NCI-H69 (cell line): ENCODE measurements at regions not wholly inside any gene's neighbourhood (a gene's known extent, or its start where the extent isn't known, plus 50 kb on each side); places are given as distances from the start of the nearest gene placed in this dataset.
"Not testable (repeated sequence)": the region's sequence is repeated elsewhere in the genome, so short reads cannot be mapped to it uniquely, and the experiment has no call there.

Experiments used
- DNase-seq: peaks from one replicate; lab custom pipeline; 2025; lab: John Stamatoyannopoulos, UW

DNA sequence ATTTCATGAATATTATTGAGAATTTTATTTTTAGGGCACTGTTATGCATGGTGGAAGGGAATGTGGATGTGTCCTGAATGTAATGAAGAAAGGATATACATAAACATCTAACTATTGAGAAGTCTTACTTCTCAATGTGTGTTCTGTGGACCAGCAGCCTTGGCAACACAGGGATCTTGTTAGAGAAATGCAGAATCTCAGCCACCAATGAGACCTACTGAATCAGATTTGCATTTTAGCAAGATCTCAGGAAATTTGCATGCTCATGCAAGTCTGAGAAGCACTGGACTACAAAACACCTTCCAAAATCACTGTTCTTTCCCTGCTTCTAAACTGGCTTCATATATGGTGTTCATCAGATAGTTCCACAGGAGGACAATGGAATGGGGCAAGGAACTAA lies 139.7 kb upstream of the WDFY3 start:
- DNase-seq = no peak

- DNase-seq = no peak
These were observed 140.4 kb upstream of the WDFY3 start for GRCh38 chr4:85106805-85107336.

DNA sequence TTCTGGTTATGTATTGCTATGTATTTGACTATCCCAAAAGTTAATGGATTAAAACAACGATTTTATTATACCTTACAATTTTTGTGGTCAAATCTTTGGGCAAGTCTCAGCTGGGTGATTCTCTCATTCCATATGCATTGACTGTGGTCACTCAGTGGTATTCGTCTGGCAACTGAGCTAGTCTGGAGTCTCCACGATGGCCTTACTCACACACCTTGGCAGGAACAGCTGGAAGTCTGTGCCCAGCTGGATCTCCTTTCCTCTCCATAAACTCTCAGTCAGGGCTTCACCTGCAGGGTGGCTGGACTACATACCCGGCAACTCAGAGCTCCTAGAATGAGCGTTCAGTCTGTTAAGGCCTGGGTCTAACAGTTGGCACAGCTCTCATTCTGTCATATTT lies 141.1 kb upstream of the WDFY3 start:
- DNase-seq = no peak

DNA sequence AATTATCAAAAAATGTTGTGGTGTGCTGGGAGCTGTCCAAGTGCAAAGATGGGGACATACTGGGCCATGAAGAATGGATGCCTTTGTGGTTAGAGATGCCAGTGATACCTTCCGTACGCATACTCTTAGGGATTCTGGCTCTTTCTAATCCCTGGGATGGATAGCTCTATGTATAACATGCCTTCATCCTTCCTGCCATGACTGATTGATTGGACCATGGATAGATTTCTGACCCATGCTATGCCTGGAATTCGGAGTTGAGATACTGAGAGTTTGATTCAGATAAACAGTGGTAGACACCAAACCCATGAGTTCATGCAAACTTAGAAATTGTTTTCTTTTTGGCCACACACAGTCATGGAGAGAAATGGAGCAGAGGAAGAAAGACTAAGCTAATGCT lies 147.2 kb upstream of the WDFY3 start:
- no peak for DNase-seq

GRCh38 chr4:85114526-85114925 lies 148.0 kb upstream of the WDFY3 start:
- no peak for DNase-seq

GRCh38 chr4:85116008-85116407 lies 149.5 kb upstream of the WDFY3 start:
- DNase-seq = no peak

GRCh38 chr4:85125688-85126087 lies 159.2 kb upstream of the WDFY3 start:
- no peak for DNase-seq

GRCh38 chr4:85126991-85127591 lies 160.6 kb upstream of the WDFY3 start:
- DNase-seq = no peak

DNA sequence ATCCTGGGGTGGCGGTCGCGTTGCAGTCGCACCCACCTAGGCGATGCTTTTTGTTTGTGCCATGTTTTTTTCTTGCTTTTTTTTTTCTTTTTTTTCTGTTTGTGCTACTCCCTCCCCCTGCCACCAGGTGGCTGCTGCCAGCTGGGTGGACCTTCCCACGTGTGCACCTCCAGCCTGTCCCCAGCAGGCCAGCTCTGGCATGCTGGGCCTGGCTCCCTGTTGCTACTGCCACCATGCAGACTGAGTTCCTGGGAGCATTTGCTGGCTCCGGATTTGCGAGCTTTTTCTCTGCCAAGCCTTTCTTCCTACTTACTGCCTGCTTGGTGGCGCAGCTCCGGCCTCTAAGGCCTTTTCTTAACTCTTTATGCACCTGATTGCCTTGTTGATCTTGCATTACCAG lies 161.2 kb upstream of the WDFY3 start:
- DNase-seq = peak; percentile 11

DNA sequence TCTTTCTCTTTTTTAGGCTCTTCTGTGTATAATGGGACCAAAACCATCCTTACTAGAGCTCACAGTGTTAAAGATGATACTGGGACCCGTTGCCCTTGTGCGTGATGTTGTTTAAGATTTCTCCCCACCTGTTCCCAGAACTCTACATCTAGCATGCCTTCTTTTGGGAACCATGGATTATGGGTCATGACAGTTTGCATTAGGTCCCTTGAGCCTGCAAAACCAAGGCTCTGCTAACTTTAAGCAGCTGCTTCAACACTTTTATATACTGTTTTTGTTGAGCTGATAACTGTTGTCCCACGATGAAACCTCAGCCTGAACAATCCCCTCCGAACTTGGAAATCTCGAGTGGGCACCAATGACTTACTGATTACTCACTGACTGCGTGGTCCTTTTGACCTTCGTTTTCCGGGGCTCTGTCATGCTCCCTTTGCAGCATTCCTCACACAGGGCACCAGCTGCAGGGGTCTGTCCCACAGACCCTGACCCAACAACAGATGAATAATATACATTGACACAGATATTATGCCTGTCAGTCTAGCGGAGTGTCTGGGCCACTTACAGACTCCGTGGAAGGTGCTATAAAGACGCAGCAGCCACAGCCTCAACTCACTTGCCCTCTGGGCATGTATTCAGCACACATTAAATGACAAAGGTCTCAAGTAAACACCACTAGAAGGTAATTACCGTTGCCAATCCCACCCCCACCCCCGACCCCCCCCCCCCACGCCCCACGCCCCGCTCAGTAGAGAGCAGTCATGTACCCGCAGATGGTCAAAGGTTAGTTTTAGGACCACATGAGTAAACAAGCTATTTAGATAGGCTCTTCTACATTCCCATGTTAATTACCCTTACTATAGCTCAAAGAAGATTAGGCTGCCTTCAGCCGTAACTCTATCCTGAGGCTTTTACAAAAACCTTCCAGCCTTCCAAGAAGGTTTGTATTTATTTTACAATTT lies 162.0 kb upstream of the WDFY3 start:
- DNase-seq = peak; percentile 0

DNA sequence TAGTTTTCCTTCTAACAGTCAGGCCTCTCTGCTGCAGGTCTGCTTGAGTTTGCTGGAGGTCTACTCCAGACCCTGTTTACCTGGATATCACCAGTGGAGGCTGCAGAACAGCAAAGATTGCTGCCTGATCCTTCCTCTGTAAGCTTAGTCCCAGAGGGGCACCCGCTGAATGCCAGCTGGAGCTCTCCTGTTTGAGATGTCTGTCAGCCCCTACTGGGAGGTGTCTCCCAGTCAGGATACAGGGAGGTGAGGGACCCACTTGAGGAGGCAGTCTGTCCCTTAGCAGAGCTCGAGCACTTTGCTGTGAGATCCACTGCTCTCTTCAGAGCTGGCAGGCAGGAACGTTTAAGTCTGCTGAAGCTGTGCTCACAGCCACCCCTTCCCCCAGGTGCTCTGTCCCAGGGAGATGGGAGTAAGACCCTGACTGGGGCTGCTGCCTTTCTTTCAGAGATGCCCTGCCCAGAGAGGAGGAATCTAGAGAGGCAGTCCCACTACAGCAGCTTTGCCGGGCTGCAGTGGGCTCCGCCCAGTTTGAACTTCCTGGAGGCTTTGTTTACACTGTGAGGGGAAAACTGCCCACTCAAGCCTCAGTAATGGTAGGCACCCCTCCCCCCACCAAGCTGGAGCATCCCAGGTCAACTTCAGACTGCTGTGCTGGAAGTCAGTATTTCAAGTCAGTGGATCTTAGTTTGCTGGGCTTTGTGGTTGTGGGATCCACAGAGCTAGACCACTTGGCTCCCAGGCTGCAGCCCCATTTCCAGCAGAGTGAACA lies 163.1 kb upstream of the WDFY3 start:
- DNase-seq = not testable (repeated sequence)

GRCh38 chr4:85132117-85132516 lies 165.6 kb upstream of the WDFY3 start:
- DNase-seq = no peak

- no peak for DNase-seq
These were observed 166.1 kb upstream of the WDFY3 start for GRCh38 chr4:85132570-85132969.

GRCh38 chr4:85139749-85140148 lies 173.3 kb upstream of the WDFY3 start:
- not testable (repeated sequence) for DNase-seq

DNA sequence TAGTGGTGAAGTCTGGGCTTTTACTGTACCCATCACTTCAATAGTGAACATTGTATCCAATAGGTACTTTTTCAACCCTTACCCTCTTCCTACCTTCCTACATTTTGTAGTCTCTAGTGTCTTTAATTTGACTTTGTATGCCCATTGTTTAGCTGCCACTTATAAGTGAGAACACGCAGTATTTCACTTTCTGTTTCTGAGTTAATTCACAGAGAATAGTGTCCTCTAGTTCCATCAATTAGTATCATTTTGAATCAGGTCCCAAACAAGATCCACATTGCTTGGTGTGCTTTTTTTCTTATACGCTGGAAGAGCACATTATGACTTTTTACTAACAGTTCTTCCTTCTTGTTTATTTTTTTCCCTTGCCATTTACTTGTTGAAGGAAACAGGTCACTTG lies 176.0 kb upstream of the WDFY3 start:
- no peak for DNase-seq

GRCh38 chr4:85147481-85148076 lies 181.1 kb upstream of the WDFY3 start:
- peak; percentile 67 for DNase-seq

- DNase-seq = no peak
These were observed 183.2 kb upstream of the WDFY3 start for GRCh38 chr4:85149676-85150075.

DNA sequence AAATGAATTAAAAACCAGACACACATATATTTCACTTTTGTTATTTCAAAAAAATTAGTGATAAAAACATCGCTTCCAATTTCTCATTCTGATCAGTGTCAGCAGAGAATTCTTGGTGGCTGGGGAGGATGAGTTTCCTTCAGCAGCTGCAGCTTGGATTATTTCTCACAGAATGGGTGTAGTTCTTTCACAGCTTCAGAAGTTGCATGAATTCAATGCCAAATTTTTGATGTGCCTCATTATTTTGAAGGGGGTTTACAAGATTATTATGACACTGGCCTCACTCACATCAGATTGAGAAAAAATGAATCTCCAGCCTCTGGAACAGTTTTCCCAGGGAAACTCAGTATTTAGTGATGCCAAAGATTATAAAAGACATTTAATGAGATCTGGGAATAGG lies 184.9 kb upstream of the WDFY3 start:
- no peak for DNase-seq

DNA sequence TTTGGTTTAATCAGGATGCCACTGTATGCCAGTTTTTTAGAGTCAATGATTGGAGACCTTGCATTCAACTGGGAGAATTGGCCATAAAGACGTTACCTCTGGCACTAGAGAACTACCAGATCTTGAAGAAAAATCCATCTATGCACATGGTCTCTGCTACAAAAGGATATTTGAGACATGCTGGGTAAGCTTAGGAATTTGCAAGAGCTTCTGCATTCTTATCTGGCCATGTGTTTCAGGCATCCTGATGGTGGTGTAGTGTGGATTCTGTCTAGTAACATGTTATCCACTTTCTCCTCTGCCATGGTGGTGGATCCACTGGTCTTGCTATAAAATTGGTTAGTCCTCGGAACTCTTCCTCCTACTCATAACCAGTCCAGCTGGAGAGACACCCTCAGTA lies 185.3 kb upstream of the WDFY3 start:
- DNase-seq = no peak

- no peak for DNase-seq
These were observed 186.0 kb upstream of the WDFY3 start for GRCh38 chr4:85152480-85152879.

DNA sequence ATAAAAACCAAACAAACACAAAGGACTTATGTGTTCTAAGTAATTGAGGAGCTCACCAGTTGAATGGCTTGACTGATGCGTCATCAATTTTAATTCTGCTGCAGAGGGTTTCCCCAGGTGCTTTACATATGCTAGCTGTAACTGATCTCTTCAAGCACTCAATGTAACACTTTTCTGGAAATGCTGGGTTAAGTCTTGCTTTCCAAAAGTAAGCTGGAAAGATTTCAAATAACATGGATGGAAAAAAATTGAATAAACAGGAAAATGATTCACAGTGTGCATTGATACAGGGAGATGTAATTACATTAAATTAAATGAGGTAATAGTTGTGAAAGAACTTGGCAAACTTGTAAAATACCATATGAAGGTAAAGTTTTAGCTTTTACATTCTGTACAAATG lies 186.7 kb upstream of the WDFY3 start:
- no peak for DNase-seq

DNA sequence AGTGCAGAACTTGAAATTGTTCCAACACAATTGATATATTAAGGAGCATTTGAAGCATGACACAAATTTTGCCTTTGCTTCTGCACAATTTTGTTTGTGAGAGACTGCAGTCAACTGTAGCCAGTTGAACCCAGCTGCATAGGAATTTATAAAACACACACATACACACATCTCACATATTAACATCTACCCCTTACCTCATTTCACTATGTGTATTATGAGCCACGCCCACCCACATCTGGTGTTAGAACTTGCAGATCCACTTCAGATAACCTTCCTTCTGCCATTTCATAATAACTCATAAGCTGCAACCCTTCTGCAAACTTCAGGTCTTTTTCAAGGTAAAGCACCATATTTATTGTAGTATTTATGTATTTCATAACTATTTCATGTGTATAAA lies 188.1 kb upstream of the WDFY3 start:
- DNase-seq = no peak
